Vagina (tissue), 2 donors: ENCODE measurements at regions not wholly inside any gene's neighbourhood (a gene's known extent, or its start where the extent isn't known, plus 50 kb on each side); places are given as distances from the start of the nearest gene placed in this dataset.

ENCODE experiments used
- POLR2A ChIP-seq, 2 donors: fragments of 450-650 bp; IDR thresholded peaks; one replicate each; pipeline ENCODE4 v1.6.1; 2017; ENCODE audit warnings: antibody characterized with exemption in 2 of 2, mild to moderate bottlenecking in 2 of 2, moderate library complexity in 2 of 2
- POLR2AphosphoS5 ChIP-seq, 2 donors: sonication (generic); formaldehyde crosslinking; IDR thresholded peaks; one replicate each; pipeline ENCODE4 v1.9.0; 2017; ENCODE audit warnings: antibody characterized with exemption in 2 of 2, mild to moderate bottlenecking in 2 of 2, low read depth in 1 of 2; ENCODE audit not compliant: insufficient read depth in 1 of 2
- TF ChIP-seq, protein P1 (sequence below), 3 experiments: fragments of 450-650 bp in 2 of 3; fragments of 200-600 bp in 1 of 3; sonication (generic) in 1 of 3; IDR thresholded peaks; one replicate each; pipeline ENCODE4 v1.5.1; 2017 to 2019; ENCODE audit warnings: antibody characterized with exemption in 3 of 3, mild to moderate bottlenecking in 2 of 3, moderate library complexity in 2 of 3

DNA sequence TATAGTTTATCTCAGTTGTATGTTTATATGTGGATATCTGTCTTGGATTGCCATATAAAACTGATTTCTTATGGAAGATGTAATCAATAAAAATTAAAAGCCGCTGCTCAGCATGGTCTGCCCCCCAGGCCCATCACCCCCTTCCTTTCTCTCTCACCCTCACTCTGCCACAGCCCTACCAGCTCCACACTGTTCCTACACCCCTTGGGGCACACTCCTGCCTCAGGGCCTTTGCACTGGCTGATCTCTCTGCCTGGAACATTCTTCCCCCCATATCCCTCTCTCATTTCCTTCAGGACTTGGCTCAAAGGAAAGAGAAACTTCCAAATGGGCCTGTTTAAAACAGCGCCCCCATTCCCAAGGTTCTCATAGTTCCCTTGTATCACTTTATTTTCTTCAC lies 63.1 kb downstream of the LRRC32 start:
- TF ChIP-seq, protein P1, sequence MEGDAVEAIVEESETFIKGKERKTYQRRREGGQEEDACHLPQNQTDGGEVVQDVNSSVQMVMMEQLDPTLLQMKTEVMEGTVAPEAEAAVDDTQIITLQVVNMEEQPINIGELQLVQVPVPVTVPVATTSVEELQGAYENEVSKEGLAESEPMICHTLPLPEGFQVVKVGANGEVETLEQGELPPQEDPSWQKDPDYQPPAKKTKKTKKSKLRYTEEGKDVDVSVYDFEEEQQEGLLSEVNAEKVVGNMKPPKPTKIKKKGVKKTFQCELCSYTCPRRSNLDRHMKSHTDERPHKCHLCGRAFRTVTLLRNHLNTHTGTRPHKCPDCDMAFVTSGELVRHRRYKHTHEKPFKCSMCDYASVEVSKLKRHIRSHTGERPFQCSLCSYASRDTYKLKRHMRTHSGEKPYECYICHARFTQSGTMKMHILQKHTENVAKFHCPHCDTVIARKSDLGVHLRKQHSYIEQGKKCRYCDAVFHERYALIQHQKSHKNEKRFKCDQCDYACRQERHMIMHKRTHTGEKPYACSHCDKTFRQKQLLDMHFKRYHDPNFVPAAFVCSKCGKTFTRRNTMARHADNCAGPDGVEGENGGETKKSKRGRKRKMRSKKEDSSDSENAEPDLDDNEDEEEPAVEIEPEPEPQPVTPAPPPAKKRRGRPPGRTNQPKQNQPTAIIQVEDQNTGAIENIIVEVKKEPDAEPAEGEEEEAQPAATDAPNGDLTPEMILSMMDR (IDR thresholded peaks at IDR 0.05), result no peak
- TF ChIP-seq POLR2A (IDR thresholded peaks at IDR 0.05), result no peak
- TF ChIP-seq POLR2AphosphoS5 (IDR thresholded peaks at IDR 0.05; ENCODE audit: insufficient read depth in 1 of 2, low read depth in 1 of 2), result no peak
